ENCODE measurements at regions not wholly inside any gene's neighbourhood (a gene's known extent, or its start where the extent isn't known, plus 50 kb on each side); places are given as distances from the start of the nearest gene placed in this dataset.

GRCh38 chrX:35442421-35442820 is 355.7 kb upstream of the MAGEB16 start:
- TF ChIP-seq CTCF (conservative IDR thresholded peaks at IDR 0.05 in 1 of 2, IDR thresholded peaks at IDR 0.05 in 1 of 2; ENCODE audit: low read depth in 1 of 2, low read length in 2 of 2) (no peak), EZH2 (IDR thresholded peaks at IDR 0.05; ENCODE audit: low read length, missing control alignments) (no peak)
